ENCODE measurements at regions not wholly inside any gene's neighbourhood (a gene's known extent, or its start where the extent isn't known, plus 50 kb on each side); places are given as distances from the start of the nearest gene placed in this dataset.

DNA sequence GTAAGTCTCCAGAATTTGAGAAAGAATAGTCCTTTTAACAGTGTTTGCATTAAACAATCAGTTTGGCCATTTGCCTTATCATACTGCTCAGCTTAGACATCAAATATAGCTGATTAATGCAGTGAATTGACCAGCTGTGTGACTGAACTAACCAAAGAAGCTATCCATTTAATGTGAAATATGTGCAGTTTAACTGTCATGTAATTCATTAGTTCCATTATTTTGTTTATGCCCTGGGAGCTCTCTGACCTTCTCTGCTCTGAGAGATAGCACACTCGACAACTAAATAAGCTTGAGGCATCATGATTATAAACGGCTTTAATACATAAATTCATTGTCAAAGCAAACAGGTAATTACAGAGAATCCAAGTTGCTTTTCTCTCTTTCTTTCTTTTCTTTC, 324.3 kb upstream of the PCDH7 start (continued):
- TF ChIP-seq REST (IDR thresholded peaks at IDR 0.05; ENCODE audit: unreplicated experiment), result no peak
- no peak for TF ChIP-seq JUNB (IDR thresholded peaks at IDR 0.05; ENCODE audit: unreplicated experiment)
- no peak for TF ChIP-seq ZNF114 (CRISPR knock-in tag; IDR thresholded peaks at IDR 0.05)
- TF ChIP-seq STAT1 (IDR thresholded peaks at IDR 0.05; ENCODE audit: unreplicated experiment), result no peak
- TF ChIP-seq EZH2phosphoT487 (IDR thresholded peaks at IDR 0.05; ENCODE audit: unreplicated experiment), result no peak
- TF ChIP-seq, protein P1, sequence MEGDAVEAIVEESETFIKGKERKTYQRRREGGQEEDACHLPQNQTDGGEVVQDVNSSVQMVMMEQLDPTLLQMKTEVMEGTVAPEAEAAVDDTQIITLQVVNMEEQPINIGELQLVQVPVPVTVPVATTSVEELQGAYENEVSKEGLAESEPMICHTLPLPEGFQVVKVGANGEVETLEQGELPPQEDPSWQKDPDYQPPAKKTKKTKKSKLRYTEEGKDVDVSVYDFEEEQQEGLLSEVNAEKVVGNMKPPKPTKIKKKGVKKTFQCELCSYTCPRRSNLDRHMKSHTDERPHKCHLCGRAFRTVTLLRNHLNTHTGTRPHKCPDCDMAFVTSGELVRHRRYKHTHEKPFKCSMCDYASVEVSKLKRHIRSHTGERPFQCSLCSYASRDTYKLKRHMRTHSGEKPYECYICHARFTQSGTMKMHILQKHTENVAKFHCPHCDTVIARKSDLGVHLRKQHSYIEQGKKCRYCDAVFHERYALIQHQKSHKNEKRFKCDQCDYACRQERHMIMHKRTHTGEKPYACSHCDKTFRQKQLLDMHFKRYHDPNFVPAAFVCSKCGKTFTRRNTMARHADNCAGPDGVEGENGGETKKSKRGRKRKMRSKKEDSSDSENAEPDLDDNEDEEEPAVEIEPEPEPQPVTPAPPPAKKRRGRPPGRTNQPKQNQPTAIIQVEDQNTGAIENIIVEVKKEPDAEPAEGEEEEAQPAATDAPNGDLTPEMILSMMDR (conservative IDR thresholded peaks at IDR 0.05; ENCODE audit: low read depth in 2 of 2), result no peak

GRCh38 chr4:30396772-30397475, 323.2 kb upstream of the PCDH7 start:
- DNase-seq (ENCODE audit: low spot score) (no peak), ATAC-seq (no peak)
- H3K4me3 Mint-ChIP-seq, result no peak overlapping the region
- no peaks in the 10 kb centered on the region for H3K27me3 ChIP-seq (ENCODE audit: insufficient read depth)
- H3K4me1 ChIP-seq (ENCODE audit: insufficient read depth), result no peaks in the 10 kb centered on the region; the same call in 1 of the 2 replicates
- no peaks in the 10 kb centered on the region for H4K20me1 ChIP-seq (replicated peaks; ENCODE audit: insufficient read depth)
- no peak overlapping the region for H3K4me2 ChIP-seq
- H3K9me2 ChIP-seq (ENCODE audit: insufficient read depth), result no peaks in the 10 kb centered on the region; the same call in 1 of the 2 replicates
- peaks cover 2% of the 10 kb centered on the region; the same call in 1 of the 3 replicates for H3K4me1 Mint-ChIP-seq
- H3K27ac Mint-ChIP-seq, result no peak overlapping the region
- H2AFZ ChIP-seq, result peak overlapping the region; percentile 19; the same call in 1 of the 2 replicates
- peaks cover 13% of the 10 kb centered on the region for H3K9me3 Mint-ChIP-seq
- no peak overlapping the region for H3K27ac ChIP-seq (ENCODE audit: low read depth)
- H3K27me3 Mint-ChIP-seq (ENCODE audit: insufficient read depth, low read depth, poor library complexity), result no peaks in the 10 kb centered on the region
- H3K36me3 Mint-ChIP-seq (ENCODE audit: low read depth), result peaks cover 12% of the 10 kb centered on the region; the same call in 2 of the 3 replicates
- no peaks in the 10 kb centered on the region for H3K79me2 ChIP-seq (replicated peaks; ENCODE audit: insufficient read depth)
- no peaks in the 10 kb centered on the region for H3F3A ChIP-seq (replicated peaks; ENCODE audit: low read depth)
- H3K4me3 ChIP-seq, result no peak overlapping the region
- H3K36me3 ChIP-seq (ENCODE audit: insufficient read depth), result no peaks in the 10 kb centered on the region
- no peak for TF ChIP-seq REST (IDR thresholded peaks at IDR 0.05; ENCODE audit: unreplicated experiment)
- no peak for TF ChIP-seq CREB1 (CRISPR knock-in tag; IDR thresholded peaks at IDR 0.05; ENCODE audit: low read depth)
- TF ChIP-seq ZNF331 (CRISPR knock-in tag; IDR thresholded peaks at IDR 0.05; ENCODE audit: low read depth), result no peak
- TF ChIP-seq STAT1 (IDR thresholded peaks at IDR 0.05; ENCODE audit: unreplicated experiment), result no peak
- TF ChIP-seq ZNF114 (CRISPR knock-in tag; IDR thresholded peaks at IDR 0.05), result no peak
- no peak for TF ChIP-seq NANOG (IDR thresholded peaks at IDR 0.05; ENCODE audit: borderline replicate concordance)
- TF ChIP-seq JUNB (IDR thresholded peaks at IDR 0.05; ENCODE audit: unreplicated experiment), result no peak
- TF ChIP-seq EZH2phosphoT487 (IDR thresholded peaks at IDR 0.05; ENCODE audit: unreplicated experiment), result no peak
